Activated CD4-positive, alpha-beta T cell treated with anti-CD3 and anti-CD28 coated beads, Interleukin-2, amount 10 ng/mL, durations not matched to agents 7 days and 5 days (primary cell): ENCODE measurements at regions not wholly inside any gene's neighbourhood (a gene's known extent, or its start where the extent isn't known, plus 50 kb on each side); places are given as distances from the start of the nearest gene placed in this dataset.

Source experiments
- CTCF ChIA-PET: fragments of 350-600 bp; sonication (Branson Sonifier 250); formaldehyde crosslinking; loops from one replicate; lab custom pipeline; 2021; ENCODE audit warnings: antibody characterized with exemption; lab: Charles Lee
- POLR2A ChIA-PET: fragments of 350-600 bp; sonication (Branson Sonifier 250); formaldehyde crosslinking; loops from one replicate; lab custom pipeline; 2021; ENCODE audit warnings: antibody characterized with exemption; lab: Charles Lee
- DNase-seq: peaks from one replicate; pipeline ENCODE4 v3.0.0-alpha.2; 2020
- H3K27ac Mint-ChIP-seq: one replicate; pipeline ENCODE4 v1.8.0; 2021; ENCODE audit warnings: mild to moderate bottlenecking, moderate library complexity, mixed read lengths
- H3K27me3 Mint-ChIP-seq: one replicate; pipeline ENCODE4 v1.8.0; 2021; ENCODE audit warnings: mixed read lengths
- H3K36me3 Mint-ChIP-seq: one replicate; pipeline ENCODE4 v1.8.0; 2021; ENCODE audit warnings: low read depth, mixed read lengths
- H3K4me1 Mint-ChIP-seq: one replicate; pipeline ENCODE4 v1.8.0; 2021; ENCODE audit warnings: mixed read lengths
- H3K4me3 Mint-ChIP-seq: one replicate; pipeline ENCODE4 v1.8.0; 2021; ENCODE audit warnings: mild to moderate bottlenecking, moderate library complexity, mixed read lengths
- H3K9me3 Mint-ChIP-seq: one replicate; pipeline ENCODE4 v1.8.0; 2021; ENCODE audit warnings: mixed read lengths

DNA sequence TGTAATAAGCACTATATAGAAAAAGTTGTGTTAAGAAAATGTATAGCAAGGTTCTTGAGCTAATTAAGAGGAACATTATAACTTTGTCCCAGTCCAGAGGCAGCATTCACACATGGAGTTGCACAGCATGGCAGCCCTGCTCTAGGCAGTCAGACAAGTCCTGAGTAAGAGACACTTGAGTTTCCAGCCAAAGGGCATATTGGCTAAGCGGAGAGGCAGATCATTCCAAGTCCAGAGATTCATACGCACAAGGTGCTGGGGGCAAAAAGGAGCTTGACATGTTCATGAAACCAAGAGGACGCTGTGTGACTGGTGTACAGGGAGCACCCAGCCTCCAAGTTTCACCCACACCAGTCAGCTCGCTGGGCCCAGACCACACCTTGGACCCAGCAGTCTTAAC, 232.6 kb upstream of the IPO5 start:
- Mint-ChIP-seq H3K27ac (no peak overlapping the region), H3K4me1 (no peaks in the 10 kb centered on the region), H3K4me3 (no peak overlapping the region), H3K36me3 (no peaks in the 10 kb centered on the region), H3K9me3 (no peaks in the 10 kb centered on the region), H3K27me3 (peaks cover 2% of the 10 kb centered on the region)
- POLR2A ChIA-PET: no interaction called here
- DNase-seq: no peak
- CTCF ChIA-PET: no interaction called here

DNA sequence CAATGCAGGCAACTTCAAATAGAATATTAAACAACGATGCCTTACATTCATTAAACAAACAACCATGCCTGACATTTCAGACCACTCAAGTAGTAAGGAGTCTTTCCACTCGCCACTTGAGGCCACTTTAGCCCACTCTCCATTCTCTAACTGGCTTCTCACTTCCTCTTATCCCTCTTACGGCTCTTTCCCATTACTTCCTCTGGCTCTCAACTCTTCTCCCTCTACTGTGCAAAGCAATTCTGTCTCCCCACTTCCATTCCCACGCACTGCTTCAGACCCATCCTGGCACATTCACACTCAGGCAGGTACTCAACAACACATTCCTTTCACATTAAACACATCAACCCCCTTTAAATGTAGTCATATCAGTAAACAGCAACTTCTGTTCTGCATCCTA, 229.8 kb upstream of the IPO5 start:
- POLR2A ChIA-PET: no interaction called here
- no peaks in the 10 kb centered on the region for H3K9me3 Mint-ChIP-seq
- H3K27ac Mint-ChIP-seq: no peak overlapping the region
- H3K4me1 Mint-ChIP-seq: no peaks in the 10 kb centered on the region
- no peak overlapping the region for H3K4me3 Mint-ChIP-seq
- no peak for DNase-seq
- CTCF ChIA-PET: no interaction called here
- H3K36me3 Mint-ChIP-seq: no peaks in the 10 kb centered on the region
- H3K27me3 Mint-ChIP-seq: peaks cover 2% of the 10 kb centered on the region

DNA sequence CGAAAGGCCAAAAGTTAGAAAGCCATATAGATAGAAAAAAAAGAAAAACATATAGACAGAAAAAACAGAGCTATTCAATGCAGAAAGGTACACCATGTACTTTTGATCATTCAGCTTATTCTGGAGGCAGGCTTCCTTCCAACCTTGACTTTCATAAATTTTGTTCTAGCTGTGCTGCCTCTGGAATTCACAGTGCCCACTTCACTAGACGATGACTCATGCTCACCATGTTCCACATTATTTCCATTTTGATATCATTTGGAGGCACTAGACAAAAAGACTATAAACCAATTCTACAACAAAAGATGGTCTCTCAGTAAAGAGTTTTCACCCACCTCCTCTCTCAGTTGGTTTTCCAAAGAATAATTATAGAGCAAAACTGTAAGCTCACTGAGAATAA, 229.0 kb upstream of the IPO5 start:
- Mint-ChIP-seq H3K4me3 (no peak overlapping the region), H3K4me1 (no peaks in the 10 kb centered on the region), H3K27ac (no peak overlapping the region), H3K9me3 (no peaks in the 10 kb centered on the region), H3K27me3 (peaks cover 2% of the 10 kb centered on the region), H3K36me3 (no peaks in the 10 kb centered on the region)
- CTCF ChIA-PET: no interaction called here
- POLR2A ChIA-PET: no interaction called here
- no peak for DNase-seq

DNA sequence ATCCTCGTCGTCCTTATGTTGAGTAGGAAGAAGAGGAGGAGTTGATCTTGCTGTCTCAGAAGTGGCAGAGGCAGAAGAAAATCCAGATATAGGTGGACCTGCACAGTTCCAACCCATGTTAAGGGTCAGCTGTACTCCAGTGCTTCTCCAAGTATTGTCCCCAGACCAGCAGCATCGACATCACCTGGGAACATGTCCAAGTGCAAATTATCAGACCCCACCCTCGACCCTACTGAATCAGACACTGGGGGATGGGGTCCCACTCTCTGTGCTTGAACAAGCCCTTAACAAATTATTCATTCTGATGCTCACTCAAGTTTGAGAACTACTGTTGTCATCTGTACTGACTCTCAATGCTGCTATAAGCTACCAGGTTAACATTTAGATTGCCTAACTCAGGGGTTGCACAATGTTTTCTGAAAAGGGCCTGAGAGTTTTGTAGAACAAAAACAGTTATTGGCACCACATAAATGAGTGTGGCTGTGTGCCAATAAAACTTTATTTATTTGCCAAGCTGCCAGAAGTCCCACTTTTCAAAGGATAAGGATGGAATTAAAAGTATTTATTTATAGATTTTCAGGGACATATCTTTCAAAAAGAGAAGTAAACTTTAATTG, 226.7 kb upstream of the IPO5 start:
- POLR2A ChIA-PET: no interaction called here
- H3K27ac Mint-ChIP-seq: no peak overlapping the region
- no peaks in the 10 kb centered on the region for H3K4me1 Mint-ChIP-seq
- H3K9me3 Mint-ChIP-seq: no peaks in the 10 kb centered on the region
- DNase-seq: no peak
- H3K36me3 Mint-ChIP-seq: no peaks in the 10 kb centered on the region
- peaks cover 3% of the 10 kb centered on the region for H3K27me3 Mint-ChIP-seq
- no peak overlapping the region for H3K4me3 Mint-ChIP-seq
- CTCF ChIA-PET: no interaction called here

DNA sequence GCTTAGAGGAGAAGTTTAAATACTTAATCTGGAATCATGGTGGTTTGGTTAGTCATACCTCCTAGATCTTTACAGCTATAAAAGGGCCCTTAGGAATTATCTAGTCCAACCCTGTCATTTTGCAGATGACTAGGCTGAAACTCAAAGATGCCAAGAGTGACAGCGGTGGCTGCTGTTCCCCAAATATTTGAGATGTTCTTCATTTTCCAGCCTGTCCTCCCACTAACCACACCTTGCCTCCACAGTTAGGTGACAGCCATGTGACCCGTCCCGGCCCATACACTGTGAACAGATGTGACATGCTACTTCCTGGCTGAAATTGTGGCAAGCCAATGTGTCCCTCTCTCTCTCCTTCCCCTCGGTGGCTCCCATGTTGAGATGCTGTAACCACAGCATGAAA, 225.5 kb upstream of the IPO5 start:
- Mint-ChIP-seq H3K27ac (no peak overlapping the region), H3K9me3 (no peaks in the 10 kb centered on the region), H3K36me3 (no peaks in the 10 kb centered on the region), H3K4me3 (no peak overlapping the region), H3K4me1 (no peaks in the 10 kb centered on the region), H3K27me3 (peaks cover 3% of the 10 kb centered on the region)
- ChIA-PET CTCF (no interaction called here), POLR2A (no interaction called here)
- no peak for DNase-seq

DNA sequence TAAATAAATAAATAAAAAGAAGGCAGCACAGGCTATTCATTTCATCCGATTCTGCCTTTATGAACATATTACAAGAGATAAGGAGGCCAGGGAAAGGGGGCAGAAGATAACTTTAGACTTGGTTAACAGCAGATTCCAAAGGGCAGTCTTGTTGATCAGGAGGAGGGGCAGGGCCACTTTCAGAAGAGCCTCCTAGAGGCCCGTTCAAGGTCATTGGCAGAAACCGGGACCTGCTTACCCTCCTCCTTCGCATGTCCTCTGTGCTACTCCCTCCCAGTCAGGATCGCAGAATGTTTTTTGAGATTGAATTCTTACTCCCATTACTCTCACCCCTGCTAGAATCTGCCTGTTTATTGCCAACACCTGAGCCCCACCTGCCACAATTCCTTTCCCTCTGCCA, 217.0 kb upstream of the IPO5 start:
- POLR2A ChIA-PET: no interaction called here
- no peak for DNase-seq
- H3K9me3 Mint-ChIP-seq: no peaks in the 10 kb centered on the region
- H3K27ac Mint-ChIP-seq: no peak overlapping the region
- peaks cover under 1% of the 10 kb centered on the region for H3K27me3 Mint-ChIP-seq
- CTCF ChIA-PET: no interaction called here
- H3K36me3 Mint-ChIP-seq: no peaks in the 10 kb centered on the region
- no peak overlapping the region for H3K4me3 Mint-ChIP-seq
- H3K4me1 Mint-ChIP-seq: no peaks in the 10 kb centered on the region

DNA sequence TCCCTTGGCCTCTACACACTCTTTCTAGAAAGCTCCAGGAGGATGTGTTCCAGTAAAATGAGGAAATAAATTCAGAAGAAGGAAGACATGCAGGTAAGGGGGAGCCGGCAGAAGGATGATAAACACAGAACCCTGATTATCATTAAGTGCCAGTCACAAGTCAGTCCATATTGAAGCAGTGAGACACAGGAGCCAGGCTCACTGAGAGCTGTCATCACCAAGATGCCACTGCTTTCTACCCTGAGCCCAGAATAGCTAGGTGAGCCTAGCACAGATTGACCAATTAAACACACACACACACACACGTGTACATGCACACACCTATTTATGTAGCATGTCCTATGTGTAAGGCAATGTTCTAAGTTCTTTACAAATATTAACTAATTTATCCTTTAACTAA, 211.4 kb upstream of the IPO5 start:
- CTCF ChIA-PET: no interaction called here
- H3K27me3 Mint-ChIP-seq: no peaks in the 10 kb centered on the region

DNA sequence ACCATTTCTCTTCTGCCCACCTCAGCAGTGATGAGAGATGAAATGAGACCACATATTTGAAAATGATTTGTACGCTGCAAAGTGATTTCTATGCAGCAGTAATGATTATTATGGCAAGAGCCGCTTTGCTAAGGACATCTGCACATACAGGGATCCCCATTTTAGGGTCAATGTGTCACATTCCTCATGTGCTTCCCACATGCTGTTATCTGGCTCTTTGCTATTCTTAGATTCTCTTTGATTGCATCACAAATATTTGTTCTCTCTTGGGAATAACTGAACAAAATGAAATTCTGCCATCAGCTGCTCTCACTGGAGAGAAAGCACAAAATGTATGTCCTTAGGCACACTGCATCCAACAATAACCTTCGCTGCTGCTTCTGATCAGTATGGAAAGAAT, 209.5 kb upstream of the IPO5 start:
- no peaks in the 10 kb centered on the region for H3K9me3 Mint-ChIP-seq
- H3K36me3 Mint-ChIP-seq: no peaks in the 10 kb centered on the region
- POLR2A ChIA-PET: interaction anchor here (0.5 kb wide), 1 partner anchor 164 kb away, joined by 4 read pairs; no protein-coding TSS in a partner anchor
- DNase-seq: no peak
- CTCF ChIA-PET: no interaction called here
- H3K4me1 Mint-ChIP-seq: no peaks in the 10 kb centered on the region
- H3K27me3 Mint-ChIP-seq: no peaks in the 10 kb centered on the region
- H3K4me3 Mint-ChIP-seq: no peak overlapping the region
- no peak overlapping the region for H3K27ac Mint-ChIP-seq

More for the DNA sequence above, 211.4 kb upstream of the IPO5 start:
- POLR2A ChIA-PET: no interaction called here
- H3K4me3 Mint-ChIP-seq: no peak overlapping the region
- H3K36me3 Mint-ChIP-seq: no peaks in the 10 kb centered on the region
- no peak for DNase-seq
- no peaks in the 10 kb centered on the region for H3K4me1 Mint-ChIP-seq
- no peaks in the 10 kb centered on the region for H3K9me3 Mint-ChIP-seq
- H3K27ac Mint-ChIP-seq: no peak overlapping the region

DNA sequence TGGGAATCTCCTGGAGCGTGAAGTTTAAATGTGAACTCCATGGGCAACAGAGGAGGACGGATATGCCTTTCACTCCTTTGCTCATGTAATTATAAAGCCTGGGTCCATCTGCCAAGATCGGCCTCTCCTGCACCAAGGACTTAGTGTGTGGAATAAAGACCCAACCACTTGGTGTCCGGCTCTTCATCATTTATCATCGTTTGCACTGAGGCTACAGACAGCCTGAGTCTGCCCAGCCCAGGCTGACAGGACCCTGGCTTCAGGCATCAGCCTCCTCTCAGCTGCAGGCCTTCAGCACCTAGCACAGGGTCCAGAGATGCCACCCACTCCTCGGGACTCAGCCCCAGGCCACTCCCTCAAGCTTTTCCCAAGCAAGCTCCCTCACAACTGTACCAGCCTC, 206.8 kb upstream of the IPO5 start:
- ChIA-PET CTCF (no interaction called here), POLR2A (no interaction called here)
- no peaks in the 10 kb centered on the region for H3K9me3 Mint-ChIP-seq
- no peak overlapping the region for H3K27ac Mint-ChIP-seq
- no peak for DNase-seq
- no peaks in the 10 kb centered on the region for H3K4me1 Mint-ChIP-seq
- no peaks in the 10 kb centered on the region for H3K36me3 Mint-ChIP-seq
- H3K27me3 Mint-ChIP-seq: no peaks in the 10 kb centered on the region
- no peak overlapping the region for H3K4me3 Mint-ChIP-seq

DNA sequence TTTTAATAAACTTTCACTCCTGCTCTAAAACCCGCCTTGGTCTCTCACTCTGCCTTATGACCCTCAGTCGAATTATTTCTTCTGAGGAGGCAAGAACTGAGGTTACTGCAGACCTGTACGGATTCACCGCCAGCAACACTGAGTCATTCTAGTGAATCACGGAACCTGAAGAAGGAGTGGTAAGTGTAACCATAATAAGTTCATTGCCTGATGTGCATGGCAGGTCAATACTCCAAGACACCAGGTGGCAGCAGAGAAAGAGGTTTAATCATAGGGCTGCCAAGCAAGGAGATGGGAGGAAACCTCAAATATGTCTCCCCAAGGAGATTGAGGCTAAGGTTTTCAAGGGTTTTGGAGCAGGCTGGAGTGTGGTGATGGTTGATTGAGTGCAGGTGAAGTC, 204.3 kb upstream of the IPO5 start:
- Mint-ChIP-seq H3K27ac (no peak overlapping the region), H3K9me3 (no peaks in the 10 kb centered on the region), H3K36me3 (no peaks in the 10 kb centered on the region), H3K4me1 (no peaks in the 10 kb centered on the region), H3K4me3 (no peak overlapping the region), H3K27me3 (no peaks in the 10 kb centered on the region)
- no peak for DNase-seq
- POLR2A ChIA-PET: no interaction called here
- CTCF ChIA-PET: no interaction called here

DNA sequence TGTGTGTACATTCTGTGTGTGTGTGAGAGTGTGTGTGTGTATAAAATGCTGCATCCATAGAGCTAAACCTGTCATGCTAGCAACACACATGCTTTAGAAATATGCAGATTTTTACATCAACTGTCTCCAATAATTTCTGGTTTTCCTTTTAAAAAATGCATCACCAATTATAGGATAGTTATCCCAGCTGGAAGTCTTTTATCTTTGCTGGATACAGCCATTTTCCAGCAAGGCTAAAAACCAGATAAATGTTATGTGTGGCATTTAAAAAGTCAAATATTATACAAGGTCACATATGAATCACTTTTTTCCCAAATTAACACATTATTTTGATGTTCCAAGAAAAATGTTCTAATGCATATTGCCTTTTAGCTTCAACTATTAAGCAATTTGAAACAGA, 202.0 kb upstream of the IPO5 start:
- Mint-ChIP-seq H3K27ac (no peak overlapping the region), H3K36me3 (no peaks in the 10 kb centered on the region), H3K27me3 (no peaks in the 10 kb centered on the region), H3K4me3 (no peak overlapping the region), H3K9me3 (no peaks in the 10 kb centered on the region), H3K4me1 (no peaks in the 10 kb centered on the region)
- ChIA-PET POLR2A (no interaction called here), CTCF (no interaction called here)
- DNase-seq: no peak

DNA sequence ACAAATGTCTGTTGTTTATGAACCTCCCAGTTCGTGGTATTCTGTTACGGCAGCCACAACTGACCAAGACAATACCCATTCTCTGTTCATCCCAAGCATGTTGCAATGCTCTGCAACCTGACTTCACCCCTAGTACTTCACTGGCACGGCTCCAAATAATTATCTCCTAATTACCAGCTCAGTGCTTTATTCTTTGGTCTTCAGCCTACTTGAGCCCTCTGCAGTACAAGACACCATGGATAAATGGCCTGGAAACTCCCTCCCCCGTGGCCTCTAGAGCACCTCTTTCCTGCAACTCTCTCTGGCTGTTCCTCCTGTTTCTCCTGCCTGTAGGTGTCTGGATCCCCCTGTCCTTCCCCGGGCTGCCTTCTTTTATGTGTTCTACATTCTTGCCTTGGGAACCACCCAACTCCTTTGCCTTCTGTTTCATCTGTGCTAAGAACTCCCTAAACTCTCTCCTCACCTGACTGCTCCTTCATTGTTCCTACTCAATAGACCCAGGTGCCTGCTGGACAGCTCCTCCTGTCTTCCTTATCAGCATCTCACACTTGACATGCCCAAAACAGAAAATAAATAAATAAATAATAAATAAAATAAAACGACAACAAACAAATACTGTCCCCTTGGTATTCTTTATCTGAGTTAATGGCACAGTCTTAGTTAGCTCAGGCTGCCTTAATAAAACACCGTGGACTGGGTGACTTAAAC, 200.4 kb upstream of the IPO5 start:
- Mint-ChIP-seq H3K27me3 (no peaks in the 10 kb centered on the region), H3K36me3 (no peaks in the 10 kb centered on the region), H3K4me1 (no peaks in the 10 kb centered on the region), H3K9me3 (no peaks in the 10 kb centered on the region), H3K4me3 (no peak overlapping the region), H3K27ac (no peak overlapping the region)
- ChIA-PET CTCF (no interaction called here), POLR2A (no interaction called here)
- no peak for DNase-seq

DNA sequence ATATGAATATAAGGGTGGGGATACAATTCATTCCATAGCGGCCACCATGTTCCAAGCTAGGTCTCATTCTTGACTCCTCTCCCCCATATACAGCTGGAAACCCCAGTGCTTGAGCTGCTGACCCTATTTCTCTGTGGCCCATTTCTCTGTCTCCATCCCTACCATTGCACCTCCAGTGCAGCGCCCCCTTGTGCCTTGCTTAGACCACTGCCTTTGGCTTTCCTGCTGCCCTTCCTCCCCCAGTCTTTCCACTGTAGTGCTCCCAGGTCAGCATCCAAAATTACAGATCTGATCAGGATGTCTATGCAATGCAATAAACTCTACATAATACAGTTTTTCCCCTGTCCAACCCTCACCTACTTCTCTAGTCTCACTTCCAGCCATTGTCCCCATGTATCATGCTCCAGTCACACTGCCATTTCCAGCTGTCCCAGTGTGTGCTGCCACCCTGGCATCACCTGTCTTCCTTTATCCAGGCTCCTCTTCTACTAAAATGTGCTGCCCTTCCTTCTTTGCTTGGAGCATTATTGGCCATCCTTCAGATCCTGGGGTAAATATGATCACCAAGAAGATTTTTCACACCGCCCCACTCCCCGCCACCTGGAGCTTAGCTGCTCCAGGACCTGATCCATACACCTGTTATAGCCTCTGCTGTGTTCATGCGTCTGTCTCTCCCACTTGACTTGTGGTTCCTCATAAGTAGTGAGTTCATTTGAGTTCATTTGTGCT, 199.4 kb upstream of the IPO5 start:
- no peak overlapping the region for H3K27ac Mint-ChIP-seq
- DNase-seq: no peak
- H3K27me3 Mint-ChIP-seq: no peaks in the 10 kb centered on the region
- POLR2A ChIA-PET: no interaction called here
- no peaks in the 10 kb centered on the region for H3K9me3 Mint-ChIP-seq
- H3K4me3 Mint-ChIP-seq: no peak overlapping the region
- CTCF ChIA-PET: interaction anchor here (0.6 kb wide), 1 partner anchor 232 kb away, joined by 3 read pairs; no protein-coding TSS in a partner anchor
- H3K36me3 Mint-ChIP-seq: no peaks in the 10 kb centered on the region
- no peaks in the 10 kb centered on the region for H3K4me1 Mint-ChIP-seq
